ENCODE measurements at regions not wholly inside any gene's neighbourhood (a gene's known extent, or its start where the extent isn't known, plus 50 kb on each side); places are given as distances from the start of the nearest gene placed in this dataset.

GRCh38 chr3:96705895-96706294 is 108.5 kb upstream of the EPHA6 start:
- no peak for DNase-seq
- Histone ChIP-seq H3K4me3 (no peak overlapping the region), H3K4me1 (no peaks in the 10 kb centered on the region), H3K27me3 (ENCODE audit: low read depth) (no peaks in the 10 kb centered on the region), H3K9me3 (replicated peaks) (peaks cover 7% of the 10 kb centered on the region), H3K36me3 (no peaks in the 10 kb centered on the region), H3K27ac (replicated peaks) (no peak overlapping the region)
- TF ChIP-seq, protein P1, sequence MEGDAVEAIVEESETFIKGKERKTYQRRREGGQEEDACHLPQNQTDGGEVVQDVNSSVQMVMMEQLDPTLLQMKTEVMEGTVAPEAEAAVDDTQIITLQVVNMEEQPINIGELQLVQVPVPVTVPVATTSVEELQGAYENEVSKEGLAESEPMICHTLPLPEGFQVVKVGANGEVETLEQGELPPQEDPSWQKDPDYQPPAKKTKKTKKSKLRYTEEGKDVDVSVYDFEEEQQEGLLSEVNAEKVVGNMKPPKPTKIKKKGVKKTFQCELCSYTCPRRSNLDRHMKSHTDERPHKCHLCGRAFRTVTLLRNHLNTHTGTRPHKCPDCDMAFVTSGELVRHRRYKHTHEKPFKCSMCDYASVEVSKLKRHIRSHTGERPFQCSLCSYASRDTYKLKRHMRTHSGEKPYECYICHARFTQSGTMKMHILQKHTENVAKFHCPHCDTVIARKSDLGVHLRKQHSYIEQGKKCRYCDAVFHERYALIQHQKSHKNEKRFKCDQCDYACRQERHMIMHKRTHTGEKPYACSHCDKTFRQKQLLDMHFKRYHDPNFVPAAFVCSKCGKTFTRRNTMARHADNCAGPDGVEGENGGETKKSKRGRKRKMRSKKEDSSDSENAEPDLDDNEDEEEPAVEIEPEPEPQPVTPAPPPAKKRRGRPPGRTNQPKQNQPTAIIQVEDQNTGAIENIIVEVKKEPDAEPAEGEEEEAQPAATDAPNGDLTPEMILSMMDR (IDR thresholded peaks at IDR 0.05; ENCODE audit: borderline replicate concordance) = no peak
- intact Hi-C loops (cut with micrococcal nuclease) = no loop called here

DNA sequence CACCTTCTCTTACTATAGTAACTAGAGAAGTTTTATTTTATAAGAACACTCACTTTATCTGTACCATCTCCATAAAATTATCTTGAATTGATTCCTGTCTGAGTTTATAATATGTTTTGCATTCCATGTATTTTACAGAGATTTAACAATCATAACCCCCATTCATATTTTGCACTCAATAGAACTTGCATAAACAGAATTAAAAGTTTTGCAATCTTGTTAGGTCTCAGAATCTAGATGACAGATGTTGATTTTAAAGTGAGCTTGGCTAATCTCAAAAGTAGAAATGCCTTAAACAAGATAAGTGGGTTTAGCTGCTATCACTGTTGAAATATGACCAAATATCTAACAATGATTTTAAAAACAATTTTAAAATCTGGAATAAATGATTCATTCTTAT is 107.9 kb upstream of the EPHA6 start:
- TF ChIP-seq, protein P1 (IDR thresholded peaks at IDR 0.05; ENCODE audit: borderline replicate concordance) = no peak
- Histone ChIP-seq H3K27ac (replicated peaks) (no peak overlapping the region), H3K27me3 (ENCODE audit: low read depth) (no peaks in the 10 kb centered on the region), H3K36me3 (no peaks in the 10 kb centered on the region), H3K4me3 (no peak overlapping the region), H3K4me1 (no peaks in the 10 kb centered on the region), H3K9me3 (replicated peaks) (peaks cover 6% of the 10 kb centered on the region)
- no peak for DNase-seq
- intact Hi-C loops (cut with micrococcal nuclease) = no loop called here

GRCh38 chr3:96711816-96712215 is 102.6 kb upstream of the EPHA6 start:
- TF ChIP-seq, protein P1 (IDR thresholded peaks at IDR 0.05; ENCODE audit: borderline replicate concordance) = no peak

GRCh38 chr3:96712792-96713191 is 101.6 kb upstream of the EPHA6 start:
- intact Hi-C loops (cut with micrococcal nuclease) = no loop called here
- H3K4me3 ChIP-seq = no peak overlapping the region
- H3K9me3 ChIP-seq (replicated peaks) = peaks cover 26% of the 10 kb centered on the region
- no peaks in the 10 kb centered on the region for H3K36me3 ChIP-seq
- no peaks in the 10 kb centered on the region for H3K27me3 ChIP-seq (ENCODE audit: low read depth)
- H3K27ac ChIP-seq (replicated peaks) = no peak overlapping the region
- H3K4me1 ChIP-seq = no peaks in the 10 kb centered on the region
- TF ChIP-seq, protein P1 (IDR thresholded peaks at IDR 0.05; ENCODE audit: borderline replicate concordance) = no peak
- no peak for DNase-seq

More at GRCh38 chr3:96711816-96712215, 102.6 kb upstream of the EPHA6 start:
- Histone ChIP-seq H3K4me3 (no peak overlapping the region), H3K36me3 (no peaks in the 10 kb centered on the region), H3K27ac (replicated peaks) (no peak overlapping the region), H3K27me3 (ENCODE audit: low read depth) (no peaks in the 10 kb centered on the region), H3K9me3 (replicated peaks) (peaks cover 26% of the 10 kb centered on the region), H3K4me1 (no peaks in the 10 kb centered on the region)
- intact Hi-C loops (cut with micrococcal nuclease) = no loop called here
- no peak for DNase-seq

- DNase-seq = no peak
- H3K4me3 ChIP-seq = no peak overlapping the region
- peaks cover 14% of the 10 kb centered on the region for H3K9me3 ChIP-seq (replicated peaks)
- H3K27me3 ChIP-seq (ENCODE audit: low read depth) = no peaks in the 10 kb centered on the region
- intact Hi-C loops (cut with micrococcal nuclease) = no loop called here
- no peaks in the 10 kb centered on the region for H3K36me3 ChIP-seq
- TF ChIP-seq, protein P1 (IDR thresholded peaks at IDR 0.05; ENCODE audit: borderline replicate concordance) = no peak
- H3K4me1 ChIP-seq = no peaks in the 10 kb centered on the region
- no peak overlapping the region for H3K27ac ChIP-seq (replicated peaks)
Observed at GRCh38 chr3:96719921-96720320, 94.5 kb upstream of the EPHA6 start.

DNA sequence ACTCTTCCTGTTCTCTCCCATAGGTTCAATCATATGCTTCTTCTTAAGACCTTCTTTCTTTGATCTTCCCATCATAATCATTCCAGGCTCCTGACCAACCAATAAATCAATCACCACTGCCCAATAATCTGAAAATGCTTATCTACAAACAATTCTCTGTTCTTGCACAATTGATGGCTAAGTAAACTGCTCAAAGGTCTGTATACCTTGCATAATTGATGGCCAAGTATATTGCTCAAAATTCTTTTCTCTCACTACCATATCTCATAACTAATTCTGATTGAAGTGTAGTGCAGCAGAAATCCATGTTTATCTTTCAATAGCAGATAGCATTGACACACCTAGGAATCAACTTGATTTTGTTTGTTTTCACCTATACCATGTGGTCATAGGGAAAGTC is 83.4 kb upstream of the EPHA6 start:
- H3K36me3 ChIP-seq = no peaks in the 10 kb centered on the region
- intact Hi-C loops (cut with micrococcal nuclease) = no loop called here
- no peaks in the 10 kb centered on the region for H3K27me3 ChIP-seq (ENCODE audit: low read depth)

More for the DNA sequence above, 83.4 kb upstream of the EPHA6 start:
- DNase-seq = no peak
- Histone ChIP-seq H3K4me1 (no peaks in the 10 kb centered on the region), H3K27ac (replicated peaks) (no peak overlapping the region), H3K9me3 (replicated peaks) (no peaks in the 10 kb centered on the region), H3K4me3 (no peak overlapping the region)
- TF ChIP-seq, protein P1 (IDR thresholded peaks at IDR 0.05; ENCODE audit: borderline replicate concordance) = no peak
